WTC11 (cell line): ENCODE measurements at regions not wholly inside any gene's neighbourhood (a gene's known extent, or its start where the extent isn't known, plus 50 kb on each side); places are given as distances from the start of the nearest gene placed in this dataset.

Experiments used
- ETV6 ChIP-seq: sonication (generic); formaldehyde crosslinking; IDR thresholded peaks from 2 replicates; pipeline ENCODE4 v1.8.1; 2022; ENCODE audit warnings: mild to moderate bottlenecking, missing genetic modification reagents
- MXD4 ChIP-seq: fragments of 250-450 bp; sonication (Bioruptor Pico); IDR thresholded peaks from 2 replicates; pipeline ENCODE4 v1.8.0; 2021; ENCODE audit warnings: mild to moderate bottlenecking, moderate library complexity, borderline replicate concordance
- MYBL2 ChIP-seq: sonication (generic); formaldehyde crosslinking; IDR thresholded peaks from 2 replicates; pipeline ENCODE4 v1.8.1; 2023; ENCODE audit warnings: mild to moderate bottlenecking, moderate library complexity, missing genetic modification reagents
- SP1 ChIP-seq: sonication (generic); formaldehyde crosslinking; conservative IDR thresholded peaks from 2 replicates; pipeline ENCODE4 v1.8.1; 2022; ENCODE audit warnings: missing genetic modification reagents
- ZNF317 ChIP-seq: sonication (generic); formaldehyde crosslinking; IDR thresholded peaks from 2 replicates; pipeline ENCODE4 v1.8.1; 2023; ENCODE audit warnings: low read depth, mild to moderate bottlenecking, moderate library complexity, missing genetic modification reagents, borderline replicate concordance
- ZNF512 ChIP-seq: sonication (generic); formaldehyde crosslinking; IDR thresholded peaks from 2 replicates; pipeline ENCODE4 v1.8.1; 2022; ENCODE audit warnings: missing genetic modification reagents, borderline replicate concordance
- TF ChIP-seq, protein P1 (sequence below): sonication (generic); formaldehyde crosslinking; IDR thresholded peaks from 2 replicates; pipeline ENCODE4 v1.8.0; 2022; ENCODE audit warnings: mild to moderate bottlenecking, missing genetic modification reagents
- TF ChIP-seq, protein P2 (sequence below): fragments of 200-600 bp; IDR thresholded peaks from 2 replicates; pipeline ENCODE4 v1.8.0; 2022; ENCODE audit warnings: antibody characterized with exemption
- TF ChIP-seq, protein P3 (sequence below): sonication (generic); formaldehyde crosslinking; IDR thresholded peaks from 2 replicates; pipeline ENCODE4 v1.8.0; 2022; ENCODE audit warnings: mild to moderate bottlenecking, missing genetic modification reagents
- TF ChIP-seq, protein P4 (sequence below): fragments of 250-450 bp; sonication (Bioruptor Pico); IDR thresholded peaks from 2 replicates; pipeline ENCODE4 v2.1.2; 2022; ENCODE audit warnings: mild to moderate bottlenecking, moderate library complexity

- TF ChIP-seq, protein P1, sequence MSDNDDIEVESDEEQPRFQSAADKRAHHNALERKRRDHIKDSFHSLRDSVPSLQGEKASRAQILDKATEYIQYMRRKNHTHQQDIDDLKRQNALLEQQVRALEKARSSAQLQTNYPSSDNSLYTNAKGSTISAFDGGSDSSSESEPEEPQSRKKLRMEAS (CRISPR knock-in tag): no peak
- no peak for TF ChIP-seq SP1 (CRISPR knock-in tag)
- TF ChIP-seq MYBL2 (CRISPR knock-in tag): no peak
- TF ChIP-seq ETV6 (CRISPR knock-in tag): no peak
- TF ChIP-seq ZNF512 (CRISPR knock-in tag): no peak
- TF ChIP-seq, protein P2, sequence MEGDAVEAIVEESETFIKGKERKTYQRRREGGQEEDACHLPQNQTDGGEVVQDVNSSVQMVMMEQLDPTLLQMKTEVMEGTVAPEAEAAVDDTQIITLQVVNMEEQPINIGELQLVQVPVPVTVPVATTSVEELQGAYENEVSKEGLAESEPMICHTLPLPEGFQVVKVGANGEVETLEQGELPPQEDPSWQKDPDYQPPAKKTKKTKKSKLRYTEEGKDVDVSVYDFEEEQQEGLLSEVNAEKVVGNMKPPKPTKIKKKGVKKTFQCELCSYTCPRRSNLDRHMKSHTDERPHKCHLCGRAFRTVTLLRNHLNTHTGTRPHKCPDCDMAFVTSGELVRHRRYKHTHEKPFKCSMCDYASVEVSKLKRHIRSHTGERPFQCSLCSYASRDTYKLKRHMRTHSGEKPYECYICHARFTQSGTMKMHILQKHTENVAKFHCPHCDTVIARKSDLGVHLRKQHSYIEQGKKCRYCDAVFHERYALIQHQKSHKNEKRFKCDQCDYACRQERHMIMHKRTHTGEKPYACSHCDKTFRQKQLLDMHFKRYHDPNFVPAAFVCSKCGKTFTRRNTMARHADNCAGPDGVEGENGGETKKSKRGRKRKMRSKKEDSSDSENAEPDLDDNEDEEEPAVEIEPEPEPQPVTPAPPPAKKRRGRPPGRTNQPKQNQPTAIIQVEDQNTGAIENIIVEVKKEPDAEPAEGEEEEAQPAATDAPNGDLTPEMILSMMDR: no peak
- TF ChIP-seq, protein P3, sequence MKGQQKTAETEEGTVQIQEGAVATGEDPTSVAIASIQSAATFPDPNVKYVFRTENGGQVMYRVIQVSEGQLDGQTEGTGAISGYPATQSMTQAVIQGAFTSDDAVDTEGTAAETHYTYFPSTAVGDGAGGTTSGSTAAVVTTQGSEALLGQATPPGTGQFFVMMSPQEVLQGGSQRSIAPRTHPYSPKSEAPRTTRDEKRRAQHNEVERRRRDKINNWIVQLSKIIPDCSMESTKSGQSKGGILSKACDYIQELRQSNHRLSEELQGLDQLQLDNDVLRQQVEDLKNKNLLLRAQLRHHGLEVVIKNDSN (CRISPR knock-in tag): no peak
- TF ChIP-seq, protein P4, sequence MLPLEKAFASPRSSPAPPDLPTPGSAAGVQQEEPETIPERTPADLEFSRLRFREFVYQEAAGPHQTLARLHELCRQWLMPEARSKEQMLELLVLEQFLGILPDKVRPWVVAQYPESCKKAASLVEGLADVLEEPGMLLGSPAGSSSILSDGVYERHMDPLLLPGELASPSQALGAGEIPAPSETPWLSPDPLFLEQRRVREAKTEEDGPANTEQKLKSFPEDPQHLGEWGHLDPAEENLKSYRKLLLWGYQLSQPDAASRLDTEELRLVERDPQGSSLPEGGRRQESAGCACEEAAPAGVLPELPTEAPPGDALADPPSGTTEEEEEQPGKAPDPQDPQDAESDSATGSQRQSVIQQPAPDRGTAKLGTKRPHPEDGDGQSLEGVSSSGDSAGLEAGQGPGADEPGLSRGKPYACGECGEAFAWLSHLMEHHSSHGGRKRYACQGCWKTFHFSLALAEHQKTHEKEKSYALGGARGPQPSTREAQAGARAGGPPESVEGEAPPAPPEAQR: no peak
- no peak for TF ChIP-seq ZNF317 (CRISPR knock-in tag)
- TF ChIP-seq MXD4 (CRISPR knock-in tag): no peak
Observed at GRCh38 chr2:207231106-207231865, 65.5 kb upstream of the KLF7 start.
